ENCODE measurements at regions not wholly inside any gene's neighbourhood (a gene's known extent, or its start where the extent isn't known, plus 50 kb on each side); places are given as distances from the start of the nearest gene placed in this dataset.
"Not testable (repeated sequence)": the region's sequence is repeated elsewhere in the genome, so short reads cannot be mapped to it uniquely, and the experiment has no call there.

DNA sequence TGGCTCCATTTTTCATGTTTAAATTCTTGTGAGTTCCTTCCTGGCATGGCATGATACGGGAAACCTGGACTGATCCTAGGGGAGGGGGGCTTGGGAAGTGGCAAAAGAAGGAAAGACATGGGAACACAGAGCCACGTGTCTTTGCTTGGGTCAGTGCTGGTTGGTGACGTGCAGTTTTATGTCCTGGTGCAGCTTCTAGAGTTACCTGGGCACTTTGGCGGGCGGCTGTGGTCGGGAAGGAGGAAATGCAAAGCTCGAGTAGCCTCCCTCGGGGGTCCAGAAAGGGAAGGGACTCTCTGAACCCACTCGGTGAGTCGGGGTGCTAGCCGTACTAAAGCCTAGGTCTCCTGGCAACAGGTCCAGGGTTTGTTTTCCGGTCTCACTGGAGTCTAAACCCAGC, 94.6 kb downstream of the APOB start:
- no peak for DNase-seq

DNA sequence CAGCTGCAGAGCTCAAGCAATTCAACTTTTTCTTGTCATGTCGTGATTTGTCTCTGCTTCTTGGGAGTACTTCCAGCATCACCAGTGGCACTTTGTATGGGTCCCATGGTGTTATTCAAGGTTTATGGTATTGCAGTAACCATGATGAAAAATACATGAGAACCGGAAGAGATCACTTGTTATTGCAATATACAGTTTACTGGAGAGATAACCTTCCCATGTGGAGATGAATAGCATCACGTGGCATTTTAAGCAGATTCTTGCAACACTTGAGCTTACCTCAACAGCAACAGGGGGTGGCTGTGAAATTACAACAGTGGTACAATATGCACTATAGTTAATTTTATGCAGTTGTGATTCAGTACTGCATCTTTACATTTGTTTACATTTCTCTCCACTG, 97.4 kb downstream of the APOB start:
- no peak for DNase-seq

GRCh38 chr2:20943721-20944120, 100.2 kb downstream of the APOB start:
- DNase-seq, result not testable (repeated sequence)

DNA sequence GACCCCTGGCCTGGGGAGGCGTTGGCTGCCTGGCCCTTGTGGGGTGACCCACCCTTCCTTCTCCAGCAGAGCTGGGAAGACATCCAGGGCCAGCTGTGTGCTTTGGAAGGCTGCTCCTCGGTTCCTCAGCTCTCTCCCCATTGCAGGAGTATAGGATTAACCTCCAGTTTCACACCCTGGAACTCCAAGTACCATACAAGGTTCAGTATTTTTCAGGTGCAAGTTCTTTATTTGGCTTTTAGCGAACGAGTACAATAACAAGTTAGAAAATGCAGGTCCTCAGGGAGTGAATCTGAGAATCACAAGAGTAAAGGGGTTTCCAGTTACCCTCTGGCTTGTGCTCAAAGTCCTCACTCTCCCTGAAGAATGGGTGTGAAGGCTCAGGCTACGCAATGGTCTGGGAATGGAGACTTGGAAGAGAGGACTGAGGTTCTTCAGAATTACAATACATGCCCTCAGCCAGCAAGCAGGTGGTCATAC, 101.2 kb downstream of the APOB start:
- no peak for DNase-seq

GRCh38 chr2:20940856-20941255, 103.0 kb downstream of the APOB start:
- DNase-seq, result no peak

- no peak for DNase-seq
Observed at GRCh38 chr2:20939931-20940795, 103.7 kb downstream of the APOB start.

DNA sequence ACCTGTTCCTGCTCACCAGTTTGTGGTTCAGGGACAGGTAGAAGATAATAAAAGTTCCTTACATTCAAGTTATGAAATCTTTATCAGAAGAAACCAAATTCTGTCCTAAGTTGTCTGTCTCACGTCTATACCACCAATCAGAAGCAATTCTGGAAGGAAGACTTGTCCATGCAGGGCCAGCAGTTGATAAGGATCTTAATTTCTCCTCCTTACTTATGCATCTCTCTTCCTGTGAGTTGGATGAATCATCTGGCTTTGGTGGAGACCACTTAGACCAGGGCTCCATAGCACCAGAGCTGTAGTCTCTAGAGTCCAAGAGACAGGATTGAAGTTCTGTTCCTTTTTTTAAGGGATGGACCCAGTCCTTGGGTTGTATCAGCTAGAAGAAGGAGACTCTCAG, 106.5 kb downstream of the APOB start:
- DNase-seq, result no peak

- DNase-seq, result no peak
Observed at GRCh38 chr2:20935168-20935775, 108.6 kb downstream of the APOB start.

GRCh38 chr2:20934236-20934635, 109.6 kb downstream of the APOB start:
- DNase-seq, result no peak

DNA sequence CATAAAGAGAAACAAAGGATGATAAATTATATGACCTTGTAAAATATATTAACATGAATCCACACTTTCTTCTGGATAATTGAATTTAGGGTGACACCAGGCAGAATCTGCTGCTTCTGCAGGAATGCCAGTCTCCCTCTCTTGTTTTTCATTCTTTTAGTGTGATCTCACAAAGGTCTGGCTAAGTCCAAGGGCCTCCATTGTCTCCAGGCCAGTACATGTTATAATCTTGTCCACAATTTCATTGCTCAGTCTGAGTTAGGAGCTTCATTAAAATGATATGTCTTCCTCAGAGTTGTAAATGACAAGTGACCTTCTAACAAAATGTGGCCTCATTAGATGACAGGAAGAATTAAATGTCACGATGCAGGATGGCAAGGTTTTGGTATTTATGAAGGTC, 110.2 kb downstream of the APOB start:
- no peak for DNase-seq

DNA sequence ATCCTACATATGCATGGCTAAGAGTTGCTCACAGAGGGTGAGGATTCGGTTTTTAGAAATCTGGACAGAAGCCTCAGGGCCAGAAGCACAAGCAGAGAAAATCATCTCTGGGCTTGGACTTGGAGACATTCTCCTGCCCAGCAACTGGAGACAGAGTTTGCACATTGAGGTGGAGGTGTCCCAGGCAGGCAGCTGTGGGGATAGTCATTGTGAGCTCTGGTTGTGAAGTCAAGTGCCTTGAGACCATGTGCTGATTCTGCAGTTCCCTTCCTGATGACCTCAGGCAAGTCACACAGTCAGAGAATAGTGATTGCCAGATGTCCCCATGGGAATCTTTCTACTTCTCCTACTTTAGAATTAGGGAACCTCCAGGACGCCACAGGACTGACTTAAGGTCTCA, 108.4 kb upstream of the LDAH start:
- DNase-seq, result no peak

- no peak for DNase-seq
Observed at GRCh38 chr2:20930928-20931327, 108.0 kb upstream of the LDAH start.

DNA sequence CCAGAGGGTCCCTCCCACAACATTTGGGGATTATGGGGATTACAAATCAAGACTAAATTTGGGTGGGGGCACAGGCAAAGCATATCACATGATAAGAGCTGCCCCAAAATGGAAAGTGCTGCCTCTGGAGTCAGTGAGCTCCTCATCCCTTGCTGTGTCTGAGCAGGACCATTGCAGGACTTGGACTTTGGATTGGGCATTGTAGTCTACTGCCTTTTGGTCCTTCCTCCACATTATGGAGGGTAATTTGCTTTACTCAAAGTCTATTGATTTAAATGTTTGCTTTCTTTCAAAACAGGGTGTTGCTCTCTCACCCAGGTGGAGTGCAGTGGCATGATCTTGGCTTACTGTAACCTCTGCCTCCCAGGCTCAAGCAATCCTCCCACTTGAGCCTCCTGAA, 106.8 kb upstream of the LDAH start:
- DNase-seq, result no peak

- DNase-seq, result no peak
Observed at GRCh38 chr2:20928617-20929016, 105.7 kb upstream of the LDAH start.

DNA sequence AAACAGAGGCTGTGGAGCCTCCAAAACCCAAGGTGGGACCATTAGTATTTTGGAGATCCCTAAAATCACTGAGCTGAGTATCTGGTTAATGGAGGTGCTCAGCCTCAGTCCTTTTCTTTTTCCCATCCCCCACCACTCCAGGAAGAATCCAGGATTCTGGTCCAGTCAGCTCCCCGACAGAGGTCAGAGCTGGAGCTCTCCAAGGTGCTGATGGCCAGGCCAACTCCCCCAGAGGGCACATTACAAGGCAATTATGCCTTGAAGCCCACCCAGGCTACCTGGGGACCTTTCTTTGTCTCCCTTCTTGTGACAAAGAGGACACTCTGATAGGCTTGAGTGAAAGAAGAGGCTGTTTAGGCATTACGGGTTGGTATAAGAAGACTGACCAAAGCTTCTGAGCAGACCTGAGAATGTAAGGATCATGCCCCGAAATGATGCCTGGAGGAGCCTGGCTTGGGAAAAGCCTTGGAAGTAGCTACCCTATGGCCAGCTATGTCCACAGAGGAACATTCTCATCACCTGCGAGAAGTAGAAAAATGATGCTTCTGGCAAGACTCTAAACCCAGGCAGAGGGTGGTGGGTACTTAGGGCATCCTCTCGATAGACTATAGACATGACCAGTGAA, 102.5 kb upstream of the LDAH start:
- DNase-seq, result no peak

DNA sequence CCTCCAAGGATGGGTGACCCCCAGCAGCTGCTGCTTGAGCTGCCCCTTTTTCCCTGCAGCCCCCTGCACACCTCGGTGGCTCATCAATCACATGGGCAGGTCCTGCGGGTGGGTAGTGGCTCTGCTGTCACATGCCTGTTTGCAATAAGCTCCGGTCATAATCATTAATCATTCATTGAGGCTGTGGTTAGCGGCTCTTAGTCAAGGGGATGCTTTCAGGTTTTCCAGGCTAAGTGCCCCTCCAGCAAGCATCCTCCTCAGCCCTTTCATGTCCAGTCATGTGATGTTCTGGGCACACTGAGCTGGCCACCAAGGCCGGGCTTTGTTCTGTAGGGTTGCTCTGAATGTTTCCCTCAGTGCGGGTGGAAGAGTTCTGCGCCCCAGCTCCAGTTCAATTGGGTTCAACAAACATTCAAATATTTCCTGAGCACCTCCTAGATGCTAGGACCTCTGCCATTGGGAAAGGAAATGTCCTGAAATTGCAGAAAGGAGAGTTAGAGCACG, 96.4 kb upstream of the LDAH start:
- DNase-seq, result peak in 1 of 56 donors; percentile 13

- no peak for DNase-seq
Observed at GRCh38 chr2:20917719-20918572, 95.0 kb upstream of the LDAH start.

- peak in 1 of 56 donors; percentile 32 for DNase-seq
Observed at GRCh38 chr2:20917287-20917660, 94.4 kb upstream of the LDAH start.

GRCh38 chr2:20916604-20917286, 93.8 kb upstream of the LDAH start:
- DNase-seq, result peak in 5 of 56 donors; percentile 2 to 32 (median 4)

- no peak for DNase-seq
Observed at GRCh38 chr2:20915271-20915670, 92.4 kb upstream of the LDAH start.

- no peak for DNase-seq
Observed at GRCh38 chr2:20914771-20915170, 91.9 kb upstream of the LDAH start.

All from nucleus accumbens (tissue), 56 donors.